HepG2 (cell line): ENCODE measurements at regions not wholly inside any gene's neighbourhood (a gene's known extent, or its start where the extent isn't known, plus 50 kb on each side); places are given as distances from the start of the nearest gene placed in this dataset.

Experiments used
- POLR2A ChIP-seq, 2 experiments: IDR thresholded peaks; 2 replicates each; pipeline ENCODE4 v1.6.1; 2011; ENCODE audit warnings: low read depth in 2 of 2, low read length in 2 of 2, mild to moderate bottlenecking in 1 of 2, moderate library complexity in 1 of 2; ENCODE audit not compliant: insufficient read depth in 1 of 2
- TF ChIP-seq, protein P1 (sequence below): sonication (generic); formaldehyde crosslinking; IDR thresholded peaks from 2 replicates; pipeline ENCODE4 v1.5.0; 2020; ENCODE audit warnings: mild to moderate bottlenecking, missing genetic modification reagents, moderate library complexity

DNA sequence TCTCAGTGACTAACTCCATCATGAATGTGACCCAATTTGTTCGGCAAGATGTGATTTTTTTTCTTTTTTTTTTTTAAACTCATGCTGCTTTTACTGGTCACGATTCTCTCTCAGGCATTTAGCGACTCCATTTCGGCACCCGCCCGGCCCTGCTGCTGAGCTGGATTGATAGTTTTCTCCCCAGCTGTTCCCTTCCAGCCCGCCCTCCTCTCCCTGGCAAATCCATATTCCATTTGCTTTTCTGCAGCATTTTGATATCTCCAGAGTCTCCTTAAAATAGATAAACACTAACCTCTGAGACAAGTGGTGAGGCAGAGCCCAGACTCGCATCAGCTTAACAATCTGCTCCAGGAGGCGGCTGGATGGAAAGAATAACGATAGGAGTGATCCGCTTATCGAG lies 55.5 kb upstream of the KATNAL1 start:
- TF ChIP-seq POLR2A (IDR thresholded peaks at IDR 0.05; ENCODE audit: insufficient read depth in 1 of 2, low read depth in 2 of 2, low read length in 2 of 2) = no peak
- TF ChIP-seq, protein P1, sequence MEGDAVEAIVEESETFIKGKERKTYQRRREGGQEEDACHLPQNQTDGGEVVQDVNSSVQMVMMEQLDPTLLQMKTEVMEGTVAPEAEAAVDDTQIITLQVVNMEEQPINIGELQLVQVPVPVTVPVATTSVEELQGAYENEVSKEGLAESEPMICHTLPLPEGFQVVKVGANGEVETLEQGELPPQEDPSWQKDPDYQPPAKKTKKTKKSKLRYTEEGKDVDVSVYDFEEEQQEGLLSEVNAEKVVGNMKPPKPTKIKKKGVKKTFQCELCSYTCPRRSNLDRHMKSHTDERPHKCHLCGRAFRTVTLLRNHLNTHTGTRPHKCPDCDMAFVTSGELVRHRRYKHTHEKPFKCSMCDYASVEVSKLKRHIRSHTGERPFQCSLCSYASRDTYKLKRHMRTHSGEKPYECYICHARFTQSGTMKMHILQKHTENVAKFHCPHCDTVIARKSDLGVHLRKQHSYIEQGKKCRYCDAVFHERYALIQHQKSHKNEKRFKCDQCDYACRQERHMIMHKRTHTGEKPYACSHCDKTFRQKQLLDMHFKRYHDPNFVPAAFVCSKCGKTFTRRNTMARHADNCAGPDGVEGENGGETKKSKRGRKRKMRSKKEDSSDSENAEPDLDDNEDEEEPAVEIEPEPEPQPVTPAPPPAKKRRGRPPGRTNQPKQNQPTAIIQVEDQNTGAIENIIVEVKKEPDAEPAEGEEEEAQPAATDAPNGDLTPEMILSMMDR (CRISPR knock-in tag) = no peak
